ENCODE measurements at regions not wholly inside any gene's neighbourhood (a gene's known extent, or its start where the extent isn't known, plus 50 kb on each side); places are given as distances from the start of the nearest gene placed in this dataset.

DNA sequence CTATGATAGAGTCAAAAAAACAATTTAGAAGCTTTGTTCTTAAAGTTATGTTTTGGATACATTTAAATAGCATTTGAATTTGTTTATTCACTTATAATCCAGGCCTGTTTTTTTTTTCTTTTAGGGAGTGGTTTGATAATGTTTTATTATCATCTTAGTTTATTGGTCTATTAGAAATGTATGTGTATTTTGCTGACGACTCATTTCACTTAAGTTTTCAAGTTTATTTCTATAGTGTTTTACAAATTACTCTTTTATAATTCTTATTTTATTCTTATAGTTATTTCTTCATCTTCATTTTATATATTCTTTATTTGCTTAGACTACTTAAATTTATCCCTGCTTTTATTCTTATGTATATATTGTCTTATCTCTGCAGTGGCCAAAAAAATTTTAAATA lies 804.5 kb downstream of the NR4A2 start:
- intact Hi-C loops (cut with DNase I), result no loop called here
- Histone ChIP-seq H3K27ac (no peak overlapping the region), H3K36me3 (no peaks in the 10 kb centered on the region), H3K27me3 (no peaks in the 10 kb centered on the region), H3K9me3 (no peaks in the 10 kb centered on the region), H3K4me3 (no peak overlapping the region), H3K4me1 (no peaks in the 10 kb centered on the region)
- no peak for DNase-seq (ENCODE audit: extremely low spot score in 2 of 2)
- TF ChIP-seq POLR2A (IDR thresholded peaks at IDR 0.05) (no peak), POLR2AphosphoS5 (IDR thresholded peaks at IDR 0.05; ENCODE audit: insufficient read depth in 1 of 2, low read depth in 1 of 2) (no peak)
- TF ChIP-seq, protein P1, sequence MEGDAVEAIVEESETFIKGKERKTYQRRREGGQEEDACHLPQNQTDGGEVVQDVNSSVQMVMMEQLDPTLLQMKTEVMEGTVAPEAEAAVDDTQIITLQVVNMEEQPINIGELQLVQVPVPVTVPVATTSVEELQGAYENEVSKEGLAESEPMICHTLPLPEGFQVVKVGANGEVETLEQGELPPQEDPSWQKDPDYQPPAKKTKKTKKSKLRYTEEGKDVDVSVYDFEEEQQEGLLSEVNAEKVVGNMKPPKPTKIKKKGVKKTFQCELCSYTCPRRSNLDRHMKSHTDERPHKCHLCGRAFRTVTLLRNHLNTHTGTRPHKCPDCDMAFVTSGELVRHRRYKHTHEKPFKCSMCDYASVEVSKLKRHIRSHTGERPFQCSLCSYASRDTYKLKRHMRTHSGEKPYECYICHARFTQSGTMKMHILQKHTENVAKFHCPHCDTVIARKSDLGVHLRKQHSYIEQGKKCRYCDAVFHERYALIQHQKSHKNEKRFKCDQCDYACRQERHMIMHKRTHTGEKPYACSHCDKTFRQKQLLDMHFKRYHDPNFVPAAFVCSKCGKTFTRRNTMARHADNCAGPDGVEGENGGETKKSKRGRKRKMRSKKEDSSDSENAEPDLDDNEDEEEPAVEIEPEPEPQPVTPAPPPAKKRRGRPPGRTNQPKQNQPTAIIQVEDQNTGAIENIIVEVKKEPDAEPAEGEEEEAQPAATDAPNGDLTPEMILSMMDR (IDR thresholded peaks at IDR 0.05), result no peak

DNA sequence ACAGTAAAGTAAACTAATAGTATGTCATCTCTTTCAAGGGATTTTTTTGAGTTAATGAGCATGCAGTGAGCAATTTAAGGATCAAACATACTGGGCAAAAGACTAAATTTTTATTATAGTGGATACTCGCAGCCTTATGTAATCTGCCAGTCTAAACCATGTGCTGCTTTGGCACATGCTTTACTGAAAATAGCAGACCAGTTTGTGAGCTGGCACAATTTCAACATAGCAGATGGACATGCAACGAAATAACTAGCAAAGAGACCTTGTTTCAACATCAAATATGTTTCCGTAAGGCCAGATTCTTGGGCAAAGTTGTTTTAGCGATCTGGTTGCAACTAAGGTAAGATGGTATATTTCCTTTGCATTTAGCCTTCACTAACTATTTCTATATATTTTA lies 807.3 kb downstream of the NR4A2 start:
- no peak overlapping the region for H3K4me3 ChIP-seq
- no peak for DNase-seq (ENCODE audit: extremely low spot score in 2 of 2)
- H3K9me3 ChIP-seq, result no peaks in the 10 kb centered on the region
- intact Hi-C loops (cut with DNase I), result no loop called here
- no peaks in the 10 kb centered on the region for H3K4me1 ChIP-seq
- H3K36me3 ChIP-seq, result no peaks in the 10 kb centered on the region
- H3K27me3 ChIP-seq, result no peaks in the 10 kb centered on the region
- H3K27ac ChIP-seq, result no peak overlapping the region
- TF ChIP-seq, protein P1 (IDR thresholded peaks at IDR 0.05), result no peak
- TF ChIP-seq POLR2A (IDR thresholded peaks at IDR 0.05) (no peak), POLR2AphosphoS5 (IDR thresholded peaks at IDR 0.05; ENCODE audit: insufficient read depth in 1 of 2, low read depth in 1 of 2) (no peak)

DNA sequence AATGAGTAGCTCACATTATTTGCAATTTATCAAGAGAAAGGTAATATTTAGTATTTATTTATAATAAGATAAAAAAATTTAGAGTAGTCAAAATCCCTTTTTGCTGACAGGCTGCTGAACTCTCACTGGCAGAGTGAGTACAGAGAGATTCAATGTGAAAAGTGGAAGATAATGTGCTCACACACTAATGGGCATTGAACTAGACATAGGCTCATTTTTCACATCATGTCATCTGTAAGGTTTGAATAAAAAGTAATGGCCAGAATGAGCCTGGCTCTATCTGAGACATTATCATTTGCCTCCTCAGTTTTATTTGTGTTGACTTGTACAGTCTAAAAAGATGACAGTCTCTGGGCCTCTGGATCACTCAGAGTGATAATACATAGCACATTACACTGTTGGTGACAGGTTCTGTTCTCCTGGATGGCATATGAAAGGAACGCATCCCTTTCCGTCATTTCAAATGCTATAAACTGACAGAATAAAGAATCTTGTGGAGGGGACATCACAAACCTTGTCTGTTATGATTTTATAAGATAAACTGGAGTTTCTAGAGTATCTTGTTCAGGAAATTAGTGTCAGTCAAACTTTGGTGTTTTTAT lies 812.9 kb downstream of the NR4A2 start:
- intact Hi-C loops (cut with DNase I), result no loop called here
- Histone ChIP-seq H3K36me3 (no peaks in the 10 kb centered on the region), H3K9me3 (no peaks in the 10 kb centered on the region), H3K27ac (no peak overlapping the region), H3K27me3 (no peaks in the 10 kb centered on the region), H3K4me1 (no peaks in the 10 kb centered on the region), H3K4me3 (no peak overlapping the region)
- TF ChIP-seq POLR2A (IDR thresholded peaks at IDR 0.05) (no peak), POLR2AphosphoS5 (IDR thresholded peaks at IDR 0.05; ENCODE audit: insufficient read depth in 1 of 2, low read depth in 1 of 2) (no peak)
- TF ChIP-seq, protein P1 (IDR thresholded peaks at IDR 0.05), result no peak
- DNase-seq (ENCODE audit: extremely low spot score in 2 of 2), result no peak

DNA sequence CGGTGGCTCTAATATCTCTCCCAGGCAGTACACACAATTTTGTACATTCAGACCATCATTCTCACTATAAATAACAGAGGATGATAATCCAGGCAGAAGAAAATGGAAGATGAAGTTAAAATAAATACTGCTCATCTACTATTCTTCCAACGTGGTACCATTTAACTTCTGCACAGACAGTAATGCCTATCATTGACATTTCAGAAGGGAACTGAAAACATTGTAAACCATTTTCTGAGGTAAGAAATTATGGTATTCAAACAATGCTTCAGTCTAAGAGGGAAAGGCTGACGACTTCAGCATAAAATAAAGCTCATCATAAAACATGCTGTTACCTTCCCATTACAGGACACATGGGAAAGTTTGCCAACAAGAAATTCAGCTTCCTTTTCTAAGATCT lies 814.4 kb downstream of the NR4A2 start:
- Histone ChIP-seq H3K4me1 (no peaks in the 10 kb centered on the region), H3K27me3 (no peaks in the 10 kb centered on the region), H3K27ac (no peak overlapping the region), H3K36me3 (no peaks in the 10 kb centered on the region), H3K9me3 (no peaks in the 10 kb centered on the region), H3K4me3 (no peak overlapping the region)
- intact Hi-C loops (cut with DNase I), result no loop called here
- no peak for TF ChIP-seq POLR2AphosphoS5 (IDR thresholded peaks at IDR 0.05; ENCODE audit: insufficient read depth in 1 of 2, low read depth in 1 of 2)
- TF ChIP-seq POLR2A (IDR thresholded peaks at IDR 0.05), result no peak
- TF ChIP-seq, protein P1 (IDR thresholded peaks at IDR 0.05), result no peak
- DNase-seq (ENCODE audit: extremely low spot score in 2 of 2), result no peak

DNA sequence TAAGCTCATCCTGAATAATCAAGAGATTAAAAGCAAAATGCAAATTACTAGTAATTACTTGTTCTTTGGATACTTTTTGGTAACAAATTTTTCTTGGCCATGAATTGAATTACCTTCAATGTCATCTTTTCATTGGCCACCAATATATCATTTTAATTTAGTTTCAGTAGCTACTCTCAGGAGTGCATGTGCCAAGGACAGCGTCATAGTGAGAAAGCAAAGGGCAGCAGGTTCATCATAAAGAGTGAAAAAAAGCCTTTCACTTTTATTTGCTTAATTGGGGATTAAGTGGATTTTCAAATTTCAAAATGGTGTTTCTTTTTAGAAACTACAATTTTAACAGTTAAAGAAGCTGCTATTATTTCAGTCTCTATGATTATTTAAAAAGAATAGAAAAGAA lies 815.2 kb downstream of the NR4A2 start:
- Histone ChIP-seq H3K27ac (no peak overlapping the region), H3K27me3 (no peaks in the 10 kb centered on the region), H3K4me1 (no peaks in the 10 kb centered on the region), H3K9me3 (no peaks in the 10 kb centered on the region), H3K4me3 (no peak overlapping the region), H3K36me3 (no peaks in the 10 kb centered on the region)
- no peak for DNase-seq (ENCODE audit: extremely low spot score in 2 of 2)
- intact Hi-C loops (cut with DNase I), result no loop called here
- TF ChIP-seq, protein P1 (IDR thresholded peaks at IDR 0.05), result no peak
- TF ChIP-seq POLR2AphosphoS5 (IDR thresholded peaks at IDR 0.05; ENCODE audit: insufficient read depth in 1 of 2, low read depth in 1 of 2) (no peak), POLR2A (IDR thresholded peaks at IDR 0.05) (no peak)
